ENCODE measurements at regions not wholly inside any gene's neighbourhood (a gene's known extent, or its start where the extent isn't known, plus 50 kb on each side); places are given as distances from the start of the nearest gene placed in this dataset.

GRCh38 chrX:69083361-69083760, 81.9 kb downstream of the PJA1 start:
- no peak for DNase-seq

GRCh38 chrX:69082753-69083150, 82.5 kb downstream of the PJA1 start:
- no peak for DNase-seq

GRCh38 chrX:69082055-69082752, 83.0 kb downstream of the PJA1 start:
- DNase-seq = no peak

- DNase-seq = no peak
Observed at GRCh38 chrX:69080855-69081465, 84.3 kb downstream of the PJA1 start.

- no peak for DNase-seq
Observed at GRCh38 chrX:69079268-69079667, 86.0 kb downstream of the PJA1 start.

- no peak for DNase-seq
Observed at GRCh38 chrX:69077895-69078455, 87.3 kb downstream of the PJA1 start.

- no peak for DNase-seq
Observed at GRCh38 chrX:69076088-69076487, 89.2 kb downstream of the PJA1 start.

- DNase-seq = no peak
Observed at GRCh38 chrX:69074726-69075125, 90.5 kb downstream of the PJA1 start.

GRCh38 chrX:69073721-69074120, 91.5 kb downstream of the PJA1 start:
- no peak for DNase-seq

GRCh38 chrX:69073241-69073640, 92.0 kb downstream of the PJA1 start:
- no peak for DNase-seq

GRCh38 chrX:69072486-69073006, 92.7 kb downstream of the PJA1 start:
- DNase-seq = no peak

GRCh38 chrX:69070949-69071650, 94.2 kb downstream of the PJA1 start:
- DNase-seq = no peak

GRCh38 chrX:69069876-69070275, 95.4 kb downstream of the PJA1 start:
- no peak for DNase-seq

- no peak for DNase-seq
Observed at GRCh38 chrX:69069086-69069445, 96.2 kb downstream of the PJA1 start.

- no peak for DNase-seq
Observed at GRCh38 chrX:69068301-69069085, 96.8 kb downstream of the PJA1 start.

- no peak for DNase-seq
Observed at GRCh38 chrX:69067841-69068240, 97.4 kb downstream of the PJA1 start.

GRCh38 chrX:69066966-69067525, 98.2 kb downstream of the PJA1 start:
- no peak for DNase-seq

- DNase-seq = no peak
Observed at GRCh38 chrX:69066021-69066757, 99.1 kb downstream of the PJA1 start.

- no peak for DNase-seq
Observed at GRCh38 chrX:69065451-69065850, 99.8 kb downstream of the PJA1 start.

GRCh38 chrX:69063486-69063885, 101.8 kb downstream of the PJA1 start:
- DNase-seq = no peak

GRCh38 chrX:69062493-69062892, 102.8 kb downstream of the PJA1 start:
- no peak for DNase-seq
